ENCODE measurements at regions not wholly inside any gene's neighbourhood (a gene's known extent, or its start where the extent isn't known, plus 50 kb on each side); places are given as distances from the start of the nearest gene placed in this dataset.

DNA sequence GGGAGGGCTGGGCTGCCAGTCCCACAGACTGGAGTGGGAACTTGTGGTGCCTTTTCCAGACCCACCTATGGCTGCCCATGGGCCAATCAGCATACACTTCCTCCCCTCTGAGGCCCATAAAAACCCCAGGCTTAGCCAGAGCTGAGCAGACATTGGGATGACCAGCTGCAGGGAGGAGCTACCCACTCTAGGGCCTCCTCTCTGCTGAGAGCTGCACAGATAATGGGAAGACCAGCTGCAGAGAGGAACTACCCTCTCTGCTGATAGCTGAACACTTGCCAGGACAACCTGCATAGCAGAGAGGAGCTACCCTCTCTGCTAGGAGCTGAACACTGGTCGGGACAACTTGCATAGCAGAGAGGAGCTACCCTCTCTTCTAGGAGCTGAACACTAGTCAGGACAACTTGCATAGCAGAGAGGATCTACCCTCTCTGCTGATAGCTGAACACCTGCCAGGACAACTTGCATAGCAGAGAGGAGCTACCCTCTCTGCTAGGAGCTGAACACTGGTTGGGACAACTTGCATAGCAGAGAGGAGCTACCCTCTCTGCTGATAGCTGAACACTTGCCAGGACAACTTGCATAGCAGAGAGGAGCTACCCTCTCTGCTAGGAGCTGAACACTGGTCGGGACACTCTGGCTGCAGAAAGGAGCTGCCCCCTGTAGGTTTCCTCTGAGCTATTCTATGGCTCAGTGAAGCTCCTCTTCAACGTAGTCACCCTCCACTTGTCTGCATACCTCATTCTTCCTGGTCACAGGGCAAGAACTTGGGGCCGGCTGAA lies 88.3 kb upstream of the CACUL1 start:
- no peak overlapping the region for H3K9ac ChIP-seq (ENCODE audit: low read length)
- H3K36me3 ChIP-seq (ENCODE audit: control insufficient read depth in 1 of 2, insufficient read depth in 2 of 2, low read length in 2 of 2), result no peaks in the 10 kb centered on the region
- no peaks in the 10 kb centered on the region; the same call in 1 of the 2 replicates for H3K79me2 ChIP-seq (ENCODE audit: insufficient read depth, low read length)
- CTCF ChIA-PET, result no interaction called here
- H2AFZ ChIP-seq (ENCODE audit: low read depth, low read length, poor library complexity, severe bottlenecking), result no peak overlapping the region
- ATAC-seq (no peak), DNase-seq (ENCODE audit: low read depth, low spot score) (no peak)
- RAD21 ChIA-PET (ENCODE audit: low non-redundant PET in 1 of 2, low total read pairs in 2 of 2, uncharacterized antibody in 2 of 2, unreplicated experiment in 2 of 2), result interaction anchor here in 1 of 2 experiments (1.0 kb wide), 1 partner anchor 89 kb away, joined by 4 read pairs; no protein-coding TSS in a partner anchor
- TF ChIP-seq REST (IDR thresholded peaks at IDR 0.05; ENCODE audit: low read depth) (no peak), SP1 (IDR thresholded peaks at IDR 0.05; ENCODE audit: low read depth) (no peak), EZH2phosphoT487 (IDR thresholded peaks at IDR 0.05; ENCODE audit: borderline replicate concordance) (no peak), ZFX (IDR thresholded peaks at IDR 0.05) (no peak), YY1 (IDR thresholded peaks at IDR 0.05; ENCODE audit: extremely low read depth, insufficient replicate concordance, low read depth, low read length) (no peak), EGR1 (IDR thresholded peaks at IDR 0.05; ENCODE audit: low read depth) (no peak), ELF1 (IDR thresholded peaks at IDR 0.05; ENCODE audit: borderline replicate concordance, low read depth) (no peak), SRF (IDR thresholded peaks at IDR 0.05; ENCODE audit: low read depth) (no peak)
- TF ChIP-seq, protein P1, sequence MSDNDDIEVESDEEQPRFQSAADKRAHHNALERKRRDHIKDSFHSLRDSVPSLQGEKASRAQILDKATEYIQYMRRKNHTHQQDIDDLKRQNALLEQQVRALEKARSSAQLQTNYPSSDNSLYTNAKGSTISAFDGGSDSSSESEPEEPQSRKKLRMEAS (IDR thresholded peaks at IDR 0.05), result no peak
- TF ChIP-seq, protein P2, sequence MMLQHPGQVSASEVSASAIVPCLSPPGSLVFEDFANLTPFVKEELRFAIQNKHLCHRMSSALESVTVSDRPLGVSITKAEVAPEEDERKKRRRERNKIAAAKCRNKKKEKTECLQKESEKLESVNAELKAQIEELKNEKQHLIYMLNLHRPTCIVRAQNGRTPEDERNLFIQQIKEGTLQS (IDR thresholded peaks at IDR 0.05), result no peak
- TF ChIP-seq, protein P3, sequence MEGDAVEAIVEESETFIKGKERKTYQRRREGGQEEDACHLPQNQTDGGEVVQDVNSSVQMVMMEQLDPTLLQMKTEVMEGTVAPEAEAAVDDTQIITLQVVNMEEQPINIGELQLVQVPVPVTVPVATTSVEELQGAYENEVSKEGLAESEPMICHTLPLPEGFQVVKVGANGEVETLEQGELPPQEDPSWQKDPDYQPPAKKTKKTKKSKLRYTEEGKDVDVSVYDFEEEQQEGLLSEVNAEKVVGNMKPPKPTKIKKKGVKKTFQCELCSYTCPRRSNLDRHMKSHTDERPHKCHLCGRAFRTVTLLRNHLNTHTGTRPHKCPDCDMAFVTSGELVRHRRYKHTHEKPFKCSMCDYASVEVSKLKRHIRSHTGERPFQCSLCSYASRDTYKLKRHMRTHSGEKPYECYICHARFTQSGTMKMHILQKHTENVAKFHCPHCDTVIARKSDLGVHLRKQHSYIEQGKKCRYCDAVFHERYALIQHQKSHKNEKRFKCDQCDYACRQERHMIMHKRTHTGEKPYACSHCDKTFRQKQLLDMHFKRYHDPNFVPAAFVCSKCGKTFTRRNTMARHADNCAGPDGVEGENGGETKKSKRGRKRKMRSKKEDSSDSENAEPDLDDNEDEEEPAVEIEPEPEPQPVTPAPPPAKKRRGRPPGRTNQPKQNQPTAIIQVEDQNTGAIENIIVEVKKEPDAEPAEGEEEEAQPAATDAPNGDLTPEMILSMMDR (IDR thresholded peaks at IDR 0.05 in 2 of 3, conservative IDR thresholded peaks at IDR 0.05 in 1 of 3; ENCODE audit: borderline replicate concordance in 1 of 3, insufficient read depth in 1 of 3, low read depth in 2 of 3, low read length in 2 of 3), result no peak
- intact Hi-C loops (cut with micrococcal nuclease), result no loop called here
- no peak overlapping the region for H3K4me2 ChIP-seq (ENCODE audit: low read length)
- peaks cover 27 to 55% of the 10 kb centered on the region in 2 experiments for H3K4me1 ChIP-seq (ENCODE audit: control insufficient read depth in 1 of 2, insufficient read depth in 2 of 2, low read length in 2 of 2)
- H3K9me3 ChIP-seq (ENCODE audit: control insufficient read depth in 1 of 2, insufficient read depth in 1 of 2, low read depth in 1 of 2, low read length in 2 of 2), result no peaks in the 10 kb centered on the region
- no peak overlapping the region for H3K27ac ChIP-seq (ENCODE audit: low read depth, low read length)
- H3K27me3 ChIP-seq (ENCODE audit: insufficient read depth, low read length), result no peaks in the 10 kb centered on the region
- no peak overlapping the region for H3K4me3 ChIP-seq (replicated peaks in 1 of 2; ENCODE audit: low read depth in 1 of 2, low read length in 2 of 2)
- H3K9me2 ChIP-seq (ENCODE audit: insufficient read depth), result no peaks in the 10 kb centered on the region
- POLR2A ChIA-PET, result interaction anchor here (1.1 kb wide), 1 partner anchor 88 kb away, joined by 3 read pairs; the partner anchor contains the start of gene CACUL1
- BruUV-seq (replicated peaks), result no TSS peak
- H4K20me1 ChIP-seq (ENCODE audit: insufficient read depth), result no peaks in the 10 kb centered on the region

All from HCT116 (cell line).